Dedifferentiated amniotic fluid mesenchymal stem cell (primary cell): ENCODE measurements at regions not wholly inside any gene's neighbourhood (a gene's known extent, or its start where the extent isn't known, plus 50 kb on each side); places are given as distances from the start of the nearest gene placed in this dataset.
A peak's percentile ranks its signal among the peaks of the same experiment; 100 is the strongest.

Experiments used
- DNase-seq: peaks from one replicate; pipeline ENCODE4 v3.0.0-alpha.2; 2016; ENCODE audit errors: extremely low spot score

DNA sequence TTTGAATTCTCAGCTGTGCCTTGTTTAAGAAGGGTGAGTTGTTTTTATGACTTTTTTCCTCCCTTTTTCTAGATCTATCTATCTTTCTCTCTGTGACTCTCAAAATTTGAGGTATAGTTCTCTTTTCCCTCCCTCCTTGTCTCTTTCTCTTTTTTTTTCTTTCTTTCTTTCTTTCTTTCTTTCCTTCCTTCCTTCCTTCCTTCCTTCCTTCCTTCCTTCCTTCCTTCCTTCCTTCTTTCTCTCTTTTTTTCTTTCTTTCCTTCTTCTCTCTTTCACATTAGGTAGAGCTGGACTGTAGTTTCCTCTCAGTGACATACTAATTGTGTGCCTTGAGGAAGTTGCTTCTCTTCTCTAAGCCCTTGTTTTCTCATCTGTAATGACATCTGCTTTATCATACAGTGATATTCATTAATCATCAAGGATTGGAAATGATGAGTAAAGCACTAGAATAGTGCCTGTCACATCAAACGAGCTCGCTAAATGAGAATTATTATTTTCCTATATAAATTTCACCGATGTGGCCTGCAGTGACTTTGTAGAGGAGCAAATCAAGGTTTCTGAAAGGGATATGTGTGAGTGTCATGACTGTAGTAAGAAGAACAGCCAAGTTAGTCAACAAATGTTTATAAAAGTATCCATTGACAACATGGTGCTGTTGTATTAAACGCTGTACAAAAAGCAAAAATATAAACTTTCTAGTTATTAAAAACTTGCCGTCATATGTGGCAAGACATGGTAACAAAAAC, 78.9 kb upstream of the SLC38A2 start:
- DNase-seq = no peak

DNA sequence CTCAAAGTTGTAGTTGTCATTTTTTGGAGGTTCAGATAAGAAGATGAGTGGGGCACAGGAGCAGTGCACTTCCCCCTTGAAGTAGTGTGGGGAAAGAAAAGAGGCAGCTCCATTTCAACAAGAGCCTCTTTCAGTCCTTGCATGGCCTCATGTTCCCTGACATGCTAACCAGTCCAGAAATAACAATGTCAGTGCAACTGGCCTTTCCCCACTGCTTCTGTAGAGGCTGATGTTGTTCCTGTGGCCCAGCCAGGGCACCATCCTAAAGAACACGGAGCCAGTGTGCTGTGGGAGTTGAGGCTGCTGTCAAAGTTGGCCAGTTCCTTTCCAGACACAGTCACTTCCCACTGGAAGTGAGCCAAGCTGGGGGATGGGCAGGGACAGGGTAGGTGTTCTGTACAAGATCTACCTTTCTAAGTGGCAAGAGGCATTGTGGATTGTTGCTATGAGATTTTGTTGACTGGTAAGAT, 77.7 kb upstream of the SLC38A2 start:
- DNase-seq = no peak

DNA sequence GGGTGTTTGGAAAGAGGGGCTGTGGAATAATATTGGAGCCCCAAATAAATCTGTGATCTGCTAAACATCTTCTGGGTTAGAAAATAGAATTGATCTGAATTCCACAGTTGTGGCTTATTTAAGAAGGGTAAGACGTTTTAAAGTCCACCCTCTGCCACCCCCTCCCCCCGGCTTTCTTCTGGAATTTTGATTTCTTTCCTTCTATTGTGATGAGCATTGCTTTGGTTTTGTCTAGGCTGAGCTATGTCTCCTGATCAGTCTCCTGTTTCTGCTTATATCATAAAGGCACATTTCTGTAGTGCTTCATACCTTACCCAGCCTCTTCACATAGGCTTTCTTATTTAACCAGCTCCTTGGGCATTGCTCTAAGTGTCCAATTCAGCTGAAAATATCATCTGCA, 77.3 kb upstream of the SLC38A2 start:
- DNase-seq = no peak

DNA sequence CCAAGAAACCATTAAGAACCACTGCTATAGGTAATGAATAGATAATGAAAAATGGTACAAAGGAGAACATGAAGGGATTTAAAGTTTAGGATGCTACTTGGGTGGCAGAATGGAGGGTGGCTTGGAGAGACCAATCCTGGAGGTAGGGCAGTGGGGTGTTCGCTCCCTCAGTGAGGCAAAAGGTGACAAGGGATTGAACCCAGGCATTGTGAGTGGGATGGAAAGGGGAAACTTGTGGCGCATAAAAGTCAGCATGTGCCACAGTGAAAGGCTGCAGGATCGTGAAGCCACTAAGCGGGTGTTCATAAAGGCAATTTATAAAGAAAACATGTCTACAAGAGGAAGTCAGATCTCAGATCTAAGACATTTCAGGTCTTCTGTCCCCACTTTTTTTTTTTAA, 76.7 kb upstream of the SLC38A2 start:
- DNase-seq = no peak

DNA sequence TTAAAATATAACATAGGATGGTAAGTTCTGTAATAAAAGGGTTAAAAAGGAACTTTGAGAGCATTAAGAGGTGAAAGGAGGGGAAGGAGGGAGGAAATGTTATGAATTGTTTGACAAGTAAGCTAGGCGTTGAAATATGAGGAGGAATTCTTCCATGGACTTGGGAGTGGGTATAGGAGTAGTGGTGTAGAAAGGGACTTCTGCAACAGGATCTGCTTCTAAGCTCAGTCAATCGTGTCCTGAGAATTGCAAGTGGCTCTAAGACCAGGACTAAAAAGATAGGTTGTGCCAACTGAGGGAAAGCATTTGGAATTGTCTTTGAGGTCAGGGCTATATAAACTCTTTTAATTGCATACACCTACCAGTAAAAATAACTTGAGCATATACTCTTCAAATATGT, 74.1 kb upstream of the SLC38A2 start:
- no peak for DNase-seq

DNA sequence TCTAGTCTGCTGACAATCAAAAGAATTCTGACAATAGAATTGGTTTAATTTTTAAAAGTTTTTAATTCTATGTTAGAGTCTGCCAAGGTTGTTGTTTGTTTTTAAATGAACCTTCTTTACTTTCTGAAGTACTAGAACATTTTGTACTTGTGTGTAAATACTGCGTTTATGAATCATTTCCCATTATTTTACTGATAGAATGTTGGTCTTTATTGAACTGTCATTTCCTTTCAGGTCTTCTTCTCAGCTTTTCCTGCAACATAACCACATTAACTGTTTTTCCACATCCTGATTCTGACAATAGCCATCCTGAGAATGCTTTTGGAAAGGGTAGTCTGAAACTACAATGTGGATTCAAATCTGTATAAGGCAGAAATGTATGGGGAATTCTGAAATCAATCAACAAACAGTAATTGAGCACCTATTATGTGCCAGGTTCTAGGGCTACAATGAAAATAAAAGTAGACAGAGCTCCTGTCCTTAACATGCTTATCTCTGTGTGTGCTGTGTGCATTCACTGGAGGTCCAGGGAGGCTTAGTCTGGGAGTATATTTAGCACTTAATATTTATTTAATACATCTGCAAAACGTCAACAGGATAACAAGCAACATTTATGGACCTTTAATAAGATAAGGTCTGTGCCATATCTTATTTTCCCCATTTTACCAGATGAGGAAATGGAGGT, 73.1 kb upstream of the SLC38A2 start:
- DNase-seq = no peak

DNA sequence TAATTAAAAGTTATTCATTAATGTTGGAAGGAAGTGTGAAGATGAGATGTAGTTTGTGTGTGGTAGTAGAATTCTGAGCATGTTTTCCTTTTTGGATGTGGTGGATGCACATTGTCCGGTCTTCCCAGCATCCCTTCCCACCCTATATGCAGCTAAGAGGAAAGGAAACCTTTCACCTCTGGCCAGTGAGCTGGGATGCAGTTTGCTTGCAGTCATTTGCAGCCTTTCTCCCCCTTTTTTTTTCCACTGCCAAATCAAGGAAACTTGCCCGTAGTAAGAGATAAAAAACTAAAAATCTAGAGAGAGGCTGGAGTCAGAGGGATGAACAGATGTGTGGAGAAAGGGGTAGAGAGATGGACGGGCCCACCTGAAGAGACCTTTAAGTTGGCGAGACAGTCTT, 72.5 kb upstream of the SLC38A2 start:
- DNase-seq = no peak

DNA sequence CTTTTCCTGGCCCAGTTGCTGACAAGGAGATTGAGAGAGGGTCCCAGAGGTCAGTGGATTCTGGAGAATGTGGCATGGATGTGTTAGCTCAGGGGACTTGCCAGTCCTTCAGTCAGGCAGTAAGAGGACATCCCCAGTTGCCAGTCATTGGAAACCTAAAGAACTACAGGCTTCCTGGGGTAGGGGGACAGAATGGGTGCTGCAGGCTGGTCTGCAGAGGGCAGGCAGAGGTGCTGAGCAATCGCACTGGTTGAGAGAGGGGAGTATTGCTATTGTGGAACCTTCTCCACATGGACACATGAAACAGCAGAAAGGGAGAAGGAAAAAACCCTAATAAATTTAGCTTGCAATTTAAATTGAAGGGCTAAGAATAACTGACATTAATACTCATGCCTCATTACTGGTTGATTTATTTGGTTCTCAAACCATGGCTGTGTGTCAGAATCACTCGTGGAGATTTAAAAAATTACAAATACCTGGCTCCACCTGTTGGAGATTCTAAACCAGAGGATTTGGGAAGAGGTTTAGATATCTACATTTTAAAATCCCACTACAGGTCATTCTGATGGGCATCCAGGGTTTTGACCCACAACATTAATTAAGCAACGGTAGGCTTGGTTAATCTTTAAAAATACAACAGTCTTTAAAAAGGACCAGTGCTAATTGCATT, 71.2 kb upstream of the SLC38A2 start:
- no peak for DNase-seq

DNA sequence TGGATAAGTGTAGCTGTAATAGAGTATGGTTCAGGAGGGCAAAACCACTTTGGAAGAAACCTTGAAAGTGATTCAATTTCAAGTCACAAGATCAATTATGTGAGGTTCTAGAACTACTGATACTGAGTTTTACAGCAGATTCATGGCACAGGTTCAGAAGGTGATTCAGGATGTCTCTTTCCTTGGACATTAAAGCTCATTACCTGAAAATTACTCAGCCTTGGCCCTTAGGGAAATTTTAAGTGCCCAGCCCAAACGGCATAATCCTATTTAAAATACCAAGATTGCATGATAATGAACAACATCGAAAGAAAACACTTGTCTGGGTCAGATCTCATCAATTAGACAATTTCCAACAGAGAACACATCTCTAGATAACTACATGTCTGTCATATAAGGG, 70.2 kb upstream of the SLC38A2 start:
- DNase-seq = no peak

DNA sequence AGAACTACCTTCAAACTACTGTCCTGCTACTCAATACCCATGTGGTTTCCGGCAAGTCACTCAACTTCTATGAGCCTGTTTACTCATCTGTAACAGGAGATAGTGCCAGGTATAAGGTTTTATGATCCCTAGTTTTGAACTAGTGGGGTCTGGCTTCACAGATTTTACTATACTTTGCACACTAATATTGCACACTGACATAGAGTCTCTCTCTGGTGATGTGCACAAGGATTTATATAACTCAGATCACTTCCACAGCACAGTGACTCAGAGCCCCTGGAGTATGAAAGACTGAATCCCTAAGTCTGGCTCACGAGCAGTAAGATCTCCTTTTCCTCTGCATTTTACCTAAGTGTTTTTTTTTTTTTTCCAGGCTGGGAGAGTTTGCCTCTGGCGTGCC, 69.7 kb upstream of the SLC38A2 start:
- no peak for DNase-seq

DNA sequence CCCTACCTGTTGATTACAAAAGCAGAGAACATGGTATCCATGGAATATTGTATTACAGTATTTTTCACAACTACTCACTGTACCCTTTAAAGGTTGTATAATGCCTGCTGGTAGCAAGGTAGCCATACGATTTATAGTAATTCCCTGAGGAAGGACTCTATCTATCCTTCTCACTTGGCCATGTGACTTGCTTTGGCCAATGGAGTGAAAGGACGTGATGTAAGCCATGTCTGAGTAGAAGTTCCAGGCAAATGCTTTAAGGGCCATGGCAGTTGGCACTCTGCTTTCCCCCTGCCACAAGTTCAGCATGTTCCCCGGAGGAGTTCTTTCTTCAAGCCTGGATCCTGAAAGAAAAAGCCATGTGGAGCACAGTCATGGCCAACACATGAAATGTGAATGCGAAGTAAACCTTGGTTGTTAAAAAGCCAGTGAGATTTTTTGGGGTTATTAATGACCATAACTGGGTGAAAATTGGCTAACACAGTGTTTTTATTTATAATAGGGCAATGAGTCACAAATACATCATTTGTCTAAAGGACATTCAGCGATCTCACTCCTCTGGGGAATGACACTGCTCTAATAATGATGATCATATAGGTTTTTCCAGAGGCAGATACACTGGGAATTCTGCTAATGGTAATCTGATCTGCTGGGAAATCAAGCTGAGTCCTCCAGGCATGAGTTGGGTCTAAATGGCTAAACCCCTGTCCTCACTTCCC, 67.4 kb upstream of the SLC38A2 start:
- no peak for DNase-seq

DNA sequence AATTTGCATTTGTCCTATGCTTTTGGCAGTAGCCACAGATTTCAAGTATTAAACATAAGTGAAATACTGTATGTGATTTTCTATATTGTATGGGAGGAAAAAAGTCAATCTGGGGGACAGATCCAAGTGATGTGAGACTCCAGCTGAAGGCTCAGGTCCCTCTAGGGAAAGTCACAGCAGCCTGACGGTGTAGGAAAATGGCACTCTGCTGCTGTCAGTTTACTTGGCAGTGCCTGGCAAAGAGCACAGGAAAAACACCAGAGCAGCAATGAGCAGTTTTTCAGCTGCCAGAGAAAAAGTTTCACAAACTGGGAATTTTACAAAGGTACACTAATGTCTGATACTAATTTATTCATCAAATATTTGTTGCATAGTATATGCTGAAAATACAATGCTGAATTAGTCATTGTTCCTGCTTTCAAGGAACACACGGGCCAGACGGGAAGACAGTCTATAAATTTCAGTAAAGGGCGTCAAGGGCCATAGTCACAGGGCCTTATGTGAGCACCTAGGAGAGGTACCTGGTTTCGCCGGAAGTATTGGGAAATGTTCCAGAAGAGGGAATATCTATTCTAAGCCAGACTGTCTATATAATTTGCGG, 66.2 kb upstream of the SLC38A2 start:
- DNase-seq = no peak

DNA sequence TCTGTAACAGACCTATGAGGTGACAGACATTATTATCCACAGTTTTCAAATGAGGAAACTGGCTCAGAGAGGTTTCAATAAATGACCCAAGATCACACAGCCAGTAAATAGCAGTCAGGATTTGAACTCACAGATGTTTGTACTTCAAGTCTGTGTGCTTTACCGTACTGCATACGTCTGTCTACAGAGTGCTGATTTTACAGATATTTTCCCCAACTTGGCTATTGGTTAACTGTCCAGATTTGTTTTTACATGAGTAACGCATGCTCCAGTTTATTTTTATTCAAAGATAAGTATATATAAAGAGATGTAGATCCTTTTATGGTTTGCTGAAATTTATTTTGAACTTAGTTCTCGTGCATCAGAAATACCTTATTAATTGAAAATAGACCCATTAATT, 65.7 kb upstream of the SLC38A2 start:
- no peak for DNase-seq

DNA sequence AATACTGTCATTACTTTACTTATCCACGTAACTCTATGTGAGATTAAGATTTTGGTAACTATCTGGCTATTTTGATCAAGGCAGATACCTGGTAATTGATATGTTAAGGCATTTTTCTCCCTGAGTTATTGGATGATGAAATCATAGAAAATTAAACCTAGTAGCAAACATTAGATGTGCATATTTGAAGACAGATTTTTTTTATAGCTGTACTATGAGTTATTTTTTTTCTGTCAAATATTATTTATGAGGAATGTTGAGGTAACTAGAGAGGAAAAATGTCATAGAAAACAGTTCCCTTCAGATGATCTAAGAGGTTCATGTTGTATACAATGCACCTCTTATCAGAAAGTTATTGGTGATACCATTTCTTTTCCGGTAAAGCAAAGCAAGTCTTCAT, 64.9 kb upstream of the SLC38A2 start:
- DNase-seq = no peak

DNA sequence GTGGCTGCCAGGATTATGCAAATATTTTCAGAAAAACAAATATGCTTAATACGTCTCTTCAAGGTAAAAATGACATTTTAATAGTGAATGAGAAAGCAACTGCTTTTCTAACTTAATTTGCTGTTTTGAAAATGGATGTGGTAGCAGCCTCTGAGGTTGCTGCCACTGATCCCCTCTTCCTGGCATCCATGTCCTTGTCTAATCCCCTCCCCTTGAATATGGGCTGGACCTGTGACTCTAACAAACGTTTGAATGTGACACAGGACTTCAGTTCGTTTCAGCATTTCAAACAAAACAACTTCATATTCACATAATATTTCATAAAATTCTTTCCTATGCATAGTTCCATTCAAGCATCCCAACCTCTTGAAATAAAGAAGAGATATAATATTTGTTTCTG, 64.2 kb upstream of the SLC38A2 start:
- no peak for DNase-seq

DNA sequence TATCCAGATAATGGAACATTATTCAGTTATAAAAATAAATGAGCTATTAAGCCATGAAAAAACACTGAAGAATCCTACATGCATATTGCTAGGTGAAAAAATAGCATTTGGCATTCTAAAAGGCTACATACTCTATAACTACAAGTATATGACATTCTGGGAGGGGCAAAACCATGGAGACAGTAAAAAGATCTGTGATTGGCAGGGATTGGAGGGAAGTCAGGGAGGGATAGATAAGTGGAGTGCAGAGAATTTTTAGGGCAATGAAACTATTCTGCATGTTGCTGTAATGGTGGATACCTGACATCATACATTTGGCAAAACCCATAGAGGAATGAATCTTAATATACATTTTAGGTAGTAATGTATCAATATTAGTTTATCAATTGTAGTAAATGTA, 63.1 kb upstream of the SLC38A2 start:
- DNase-seq = no peak

DNA sequence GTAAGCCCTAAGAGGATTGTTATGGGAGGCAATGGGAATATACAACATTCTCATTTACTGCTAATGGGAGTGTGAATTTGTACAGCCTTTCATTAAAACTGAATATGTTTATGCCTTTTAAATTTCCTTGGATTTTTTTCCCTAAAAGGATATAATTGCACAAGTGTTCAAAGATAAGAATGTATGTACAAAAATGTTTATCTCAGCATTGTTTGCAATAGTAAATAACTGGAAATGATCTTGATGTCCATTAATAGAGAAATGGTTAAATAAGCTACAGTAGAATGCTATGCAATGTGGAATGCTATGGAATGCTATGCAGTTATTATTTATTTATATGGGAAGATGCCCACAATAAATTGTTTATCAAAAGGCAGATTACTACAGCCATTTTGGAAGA, 62.5 kb upstream of the SLC38A2 start:
- no peak for DNase-seq

DNA sequence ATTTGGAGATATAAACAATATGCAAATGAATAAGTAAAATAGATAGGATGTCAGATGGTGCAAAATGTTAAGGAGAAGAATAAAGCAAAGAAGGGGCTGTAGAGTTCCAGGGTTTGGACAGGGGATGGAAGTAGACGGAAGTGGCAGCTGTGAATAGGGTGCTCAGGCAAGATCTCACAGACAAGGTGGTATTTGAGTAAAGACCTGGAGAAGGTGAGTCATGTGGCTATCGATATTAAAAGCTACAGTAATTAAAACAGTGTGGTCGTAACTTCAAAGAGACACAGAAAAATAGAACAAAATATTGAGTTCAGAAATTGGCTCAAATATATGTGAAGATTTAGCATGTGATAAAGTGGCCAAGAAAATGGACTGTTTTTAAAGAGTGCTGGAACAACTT, 61.3 kb upstream of the SLC38A2 start:
- no peak for DNase-seq

DNA sequence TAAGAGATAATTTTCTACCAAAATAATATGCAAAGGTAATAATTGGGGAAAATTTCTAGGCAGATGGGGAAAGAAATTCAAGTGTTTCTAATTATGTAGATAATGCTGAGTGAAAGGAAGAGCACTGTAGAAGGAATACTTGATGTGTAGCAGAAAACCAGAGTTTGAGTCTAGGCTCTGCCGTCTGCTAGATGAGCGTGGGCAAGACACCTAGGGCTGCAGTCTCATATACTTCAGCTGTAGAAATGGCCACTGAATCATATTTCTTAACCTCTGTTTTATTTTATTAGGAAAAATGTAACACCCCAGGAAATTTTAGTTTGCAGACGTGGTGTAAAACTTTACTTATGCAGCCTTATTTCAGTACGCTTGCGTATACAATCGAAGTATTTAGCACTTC, 59.8 kb upstream of the SLC38A2 start:
- no peak for DNase-seq

DNA sequence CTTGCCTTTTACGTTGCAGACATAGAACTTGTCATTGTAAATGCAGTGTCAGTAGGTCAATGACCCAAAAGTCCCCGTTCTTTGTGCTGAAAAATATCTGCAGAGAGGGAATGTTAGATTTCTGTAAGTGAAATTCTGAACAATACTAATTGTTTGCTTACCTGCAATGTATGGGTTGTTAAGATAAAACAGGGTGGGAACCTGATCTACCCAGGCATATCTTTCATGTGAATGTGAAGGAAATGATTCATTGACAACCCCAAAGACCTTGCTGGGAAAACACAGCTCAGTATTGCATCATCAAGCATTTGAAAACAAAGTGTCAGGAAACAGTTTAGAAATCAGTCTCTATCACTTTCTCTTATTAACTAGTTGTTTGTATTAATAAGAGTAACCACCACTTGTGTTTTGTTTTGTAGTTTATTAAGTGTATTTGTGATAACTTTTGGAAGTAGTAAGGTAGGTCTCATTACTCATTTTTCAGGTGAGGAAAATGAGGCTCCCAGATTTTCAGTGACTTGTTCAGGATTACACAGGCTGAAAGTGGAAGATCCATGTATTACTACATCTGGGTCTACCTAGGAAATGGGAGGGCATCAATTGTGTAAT, 57.9 kb upstream of the SLC38A2 start:
- peak; percentile 58 for DNase-seq
